PFSK-1 (cell line): ENCODE measurements at regions not wholly inside any gene's neighbourhood (a gene's known extent, or its start where the extent isn't known, plus 50 kb on each side); places are given as distances from the start of the nearest gene placed in this dataset.

ENCODE experiments used
- POLR2AphosphoS5 ChIP-seq: IDR thresholded peaks from 2 replicates; pipeline ENCODE4 v1.6.1; 2012; ENCODE audit warnings: low read depth, mild to moderate bottlenecking, control low read depth, low read length, moderate library complexity
- REST ChIP-seq, 2 experiments: IDR thresholded peaks; 2 replicates each; pipeline versions ENCODE4 v1.6.1 to v1.8.0; 2011 to 2012; ENCODE audit warnings: low read depth in 2 of 2, low read length in 2 of 2, control low read depth in 1 of 2, inconsistent platforms in 1 of 2, mild to moderate bottlenecking in 1 of 2, moderate library complexity in 1 of 2; ENCODE audit not compliant: insufficient read depth in 1 of 2

GRCh38 chr1:22376001-22376400 is 75.7 kb upstream of the ZBTB40 start:
- TF ChIP-seq REST (IDR thresholded peaks at IDR 0.05; ENCODE audit: insufficient read depth in 1 of 2, low read depth in 2 of 2, low read length in 2 of 2) (no peak), POLR2AphosphoS5 (no peak)
